WTC11 (cell line): ENCODE measurements at regions not wholly inside any gene's neighbourhood (a gene's known extent, or its start where the extent isn't known, plus 50 kb on each side); places are given as distances from the start of the nearest gene placed in this dataset.

Experiments used
- ATAC-seq: fragments of 200-7000 bp; cut with Tn5 transposase; 2 replicates; pipeline ENCODE4 v1.10.0; 2021; ENCODE audit warnings: mild to moderate bottlenecking, moderate library complexity
- CTCF ChIA-PET: fragments of 300-600 bp; sonication (Branson Sonifier 250); formaldehyde crosslinking; loops from one replicate; lab custom pipeline; 2021; ENCODE audit warnings: antibody characterized with exemption; lab: Charles Lee
- POLR2A ChIA-PET: fragments of 350-600 bp; sonication (Branson Sonifier 250); formaldehyde crosslinking; loops from one replicate; lab custom pipeline; 2021; ENCODE audit warnings: antibody characterized with exemption; lab: Charles Lee
- DNase-seq: peaks from one replicate; pipeline ENCODE4 v3.0.0; 2021; ENCODE audit warnings: low spot score
- H3K27ac Mint-ChIP-seq: 2 replicates; pipeline ENCODE4 v1.8.0; 2021; ENCODE audit warnings: mixed read lengths
- H3K27me3 Mint-ChIP-seq: 2 replicates; pipeline ENCODE4 v1.8.0; 2021; ENCODE audit warnings: low read depth, mild to moderate bottlenecking, moderate library complexity, mixed read lengths
- H3K36me3 Mint-ChIP-seq: 2 replicates; pipeline ENCODE4 v1.8.0; 2021; ENCODE audit warnings: mixed read lengths
- H3K4me1 Mint-ChIP-seq: 2 replicates; pipeline ENCODE4 v1.8.0; 2022; ENCODE audit warnings: mixed read lengths
- H3K4me3 Mint-ChIP-seq: 2 replicates; pipeline ENCODE4 v1.8.0; 2021; ENCODE audit warnings: mild to moderate bottlenecking, moderate library complexity, mixed read lengths
- H3K9me3 Mint-ChIP-seq: 2 replicates; pipeline ENCODE4 v1.8.0; 2021; ENCODE audit warnings: mixed read lengths
- ATF1 ChIP-seq: sonication (generic); formaldehyde crosslinking; IDR thresholded peaks from 2 replicates; pipeline ENCODE4 v1.8.1; 2023; ENCODE audit warnings: mild to moderate bottlenecking, moderate library complexity, missing genetic modification reagents
- CREM ChIP-seq: sonication (generic); formaldehyde crosslinking; IDR thresholded peaks from 2 replicates; pipeline ENCODE4 v1.8.1; 2022; ENCODE audit warnings: mild to moderate bottlenecking, missing genetic modification reagents, moderate library complexity
- EMX1 ChIP-seq: fragments of 250-450 bp; sonication (Bioruptor Pico); IDR thresholded peaks from 2 replicates; pipeline ENCODE4 v1.8.0; 2021; ENCODE audit warnings: mild to moderate bottlenecking
- HMGA2 ChIP-seq: fragments of 250-450 bp; sonication (Bioruptor Pico); IDR thresholded peaks from 2 replicates; pipeline ENCODE4 v1.4.0; 2021; ENCODE audit warnings: mild to moderate bottlenecking, moderate library complexity
- IRF2 ChIP-seq: sonication (generic); formaldehyde crosslinking; IDR thresholded peaks from 2 replicates; pipeline ENCODE4 v1.8.0; 2022; ENCODE audit warnings: low read depth, missing genetic modification reagents, borderline replicate concordance
- NR3C1 ChIP-seq: sonication (generic); formaldehyde crosslinking; conservative IDR thresholded peaks from 2 replicates; pipeline ENCODE4 v1.8.1; 2023; ENCODE audit warnings: low read depth, mild to moderate bottlenecking, missing genetic modification reagents
- PRRX2 ChIP-seq: fragments of 250-450 bp; sonication (Bioruptor Pico); IDR thresholded peaks from 2 replicates; pipeline ENCODE4 v1.8.0; 2021; ENCODE audit warnings: mild to moderate bottlenecking
- TCF7 ChIP-seq: sonication (generic); formaldehyde crosslinking; IDR thresholded peaks from 2 replicates; pipeline ENCODE4 v1.8.0; 2022; ENCODE audit warnings: mild to moderate bottlenecking, low read depth, missing genetic modification reagents, moderate library complexity
- TEAD1 ChIP-seq: sonication (generic); formaldehyde crosslinking; IDR thresholded peaks from 2 replicates; pipeline ENCODE4 v1.8.0; 2022; ENCODE audit warnings: mild to moderate bottlenecking, missing genetic modification reagents
- TP53 ChIP-seq: sonication (generic); formaldehyde crosslinking; IDR thresholded peaks from 2 replicates; pipeline ENCODE4 v1.8.1; 2023; ENCODE audit warnings: mild to moderate bottlenecking, missing genetic modification reagents
- ZNF232 ChIP-seq: sonication (generic); formaldehyde crosslinking; IDR thresholded peaks from 2 replicates; pipeline ENCODE4 v1.8.0; 2022; ENCODE audit warnings: mild to moderate bottlenecking, missing genetic modification reagents
- ZNF317 ChIP-seq: sonication (generic); formaldehyde crosslinking; IDR thresholded peaks from 2 replicates; pipeline ENCODE4 v1.8.1; 2023; ENCODE audit warnings: low read depth, mild to moderate bottlenecking, moderate library complexity, missing genetic modification reagents, borderline replicate concordance
- ZNF416 ChIP-seq: fragments of 250-450 bp; sonication (Bioruptor Pico); IDR thresholded peaks from 2 replicates; pipeline ENCODE4 v1.9.0; 2021; ENCODE audit warnings: mild to moderate bottlenecking, inconsistent platforms
- ZNF423 ChIP-seq: fragments of 250-450 bp; sonication (Bioruptor Pico); IDR thresholded peaks from 2 replicates; pipeline ENCODE4 v2.1.2; 2022; ENCODE audit warnings: mild to moderate bottlenecking, moderate library complexity
- TF ChIP-seq, protein P1 (sequence below): sonication (generic); formaldehyde crosslinking; conservative IDR thresholded peaks from 2 replicates; pipeline ENCODE4 v1.8.1; 2022; ENCODE audit warnings: mild to moderate bottlenecking, missing genetic modification reagents
- TF ChIP-seq, protein P2 (sequence below): sonication (generic); formaldehyde crosslinking; IDR thresholded peaks from 2 replicates; pipeline ENCODE4 v1.8.0; 2022; ENCODE audit warnings: mild to moderate bottlenecking, missing genetic modification reagents
- TF ChIP-seq, protein P3 (sequence below): sonication (generic); formaldehyde crosslinking; IDR thresholded peaks from 2 replicates; pipeline ENCODE4 v1.8.1; 2023; ENCODE audit warnings: mild to moderate bottlenecking, missing genetic modification reagents, moderate library complexity
- TF ChIP-seq, protein P4 (sequence below): sonication (generic); formaldehyde crosslinking; IDR thresholded peaks from 2 replicates; pipeline ENCODE4 v1.8.0; 2023; ENCODE audit warnings: mild to moderate bottlenecking, missing genetic modification reagents
- TF ChIP-seq, protein P5 (sequence below): fragments of 250-450 bp; sonication (Bioruptor Pico); conservative IDR thresholded peaks from 2 replicates; pipeline ENCODE4 v1.9.0; 2021; ENCODE audit warnings: mild to moderate bottlenecking
- TF ChIP-seq, protein P6 (sequence below): fragments of 250-450 bp; sonication (Bioruptor Pico); IDR thresholded peaks from 2 replicates; pipeline ENCODE4 v1.9.0; 2021; ENCODE audit warnings: mild to moderate bottlenecking

DNA sequence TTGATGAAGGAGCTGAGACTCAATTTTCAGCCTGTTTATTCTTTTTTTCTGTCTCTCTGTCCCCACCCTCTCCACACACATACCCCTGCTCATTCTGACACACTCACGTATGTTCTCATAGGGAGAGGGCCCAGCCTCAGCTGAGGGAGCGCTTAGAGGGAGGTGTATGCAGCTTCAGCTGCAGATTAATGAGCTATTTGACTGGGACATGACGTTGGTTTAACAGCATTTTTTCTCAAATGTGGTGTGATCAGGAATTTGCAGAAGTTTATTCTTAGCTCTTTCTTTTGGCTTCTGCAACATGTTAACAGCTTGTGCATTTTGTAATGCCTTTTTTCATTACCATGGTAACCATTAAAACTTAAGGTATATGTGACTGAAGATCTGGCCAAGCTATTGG is 1547.1 kb upstream of the PIK3C3 start:
- no peak overlapping the region for H3K27ac Mint-ChIP-seq
- H3K36me3 Mint-ChIP-seq = no peaks in the 10 kb centered on the region
- no peak overlapping the region for H3K4me3 Mint-ChIP-seq
- TF ChIP-seq ZNF232 = no peak
- no peak for TF ChIP-seq ATF1 (CRISPR knock-in tag)
- no peak for TF ChIP-seq TCF7 (CRISPR knock-in tag)
- TF ChIP-seq, protein P1, sequence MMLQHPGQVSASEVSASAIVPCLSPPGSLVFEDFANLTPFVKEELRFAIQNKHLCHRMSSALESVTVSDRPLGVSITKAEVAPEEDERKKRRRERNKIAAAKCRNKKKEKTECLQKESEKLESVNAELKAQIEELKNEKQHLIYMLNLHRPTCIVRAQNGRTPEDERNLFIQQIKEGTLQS (CRISPR knock-in tag) = no peak
- TF ChIP-seq, protein P2, sequence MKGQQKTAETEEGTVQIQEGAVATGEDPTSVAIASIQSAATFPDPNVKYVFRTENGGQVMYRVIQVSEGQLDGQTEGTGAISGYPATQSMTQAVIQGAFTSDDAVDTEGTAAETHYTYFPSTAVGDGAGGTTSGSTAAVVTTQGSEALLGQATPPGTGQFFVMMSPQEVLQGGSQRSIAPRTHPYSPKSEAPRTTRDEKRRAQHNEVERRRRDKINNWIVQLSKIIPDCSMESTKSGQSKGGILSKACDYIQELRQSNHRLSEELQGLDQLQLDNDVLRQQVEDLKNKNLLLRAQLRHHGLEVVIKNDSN (CRISPR knock-in tag) = no peak
- TF ChIP-seq, protein P3, sequence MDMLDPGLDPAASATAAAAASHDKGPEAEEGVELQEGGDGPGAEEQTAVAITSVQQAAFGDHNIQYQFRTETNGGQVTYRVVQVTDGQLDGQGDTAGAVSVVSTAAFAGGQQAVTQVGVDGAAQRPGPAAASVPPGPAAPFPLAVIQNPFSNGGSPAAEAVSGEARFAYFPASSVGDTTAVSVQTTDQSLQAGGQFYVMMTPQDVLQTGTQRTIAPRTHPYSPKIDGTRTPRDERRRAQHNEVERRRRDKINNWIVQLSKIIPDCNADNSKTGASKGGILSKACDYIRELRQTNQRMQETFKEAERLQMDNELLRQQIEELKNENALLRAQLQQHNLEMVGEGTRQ (CRISPR knock-in tag) = no peak
- TF ChIP-seq TEAD1 (CRISPR knock-in tag) = no peak
- TF ChIP-seq, protein P4, sequence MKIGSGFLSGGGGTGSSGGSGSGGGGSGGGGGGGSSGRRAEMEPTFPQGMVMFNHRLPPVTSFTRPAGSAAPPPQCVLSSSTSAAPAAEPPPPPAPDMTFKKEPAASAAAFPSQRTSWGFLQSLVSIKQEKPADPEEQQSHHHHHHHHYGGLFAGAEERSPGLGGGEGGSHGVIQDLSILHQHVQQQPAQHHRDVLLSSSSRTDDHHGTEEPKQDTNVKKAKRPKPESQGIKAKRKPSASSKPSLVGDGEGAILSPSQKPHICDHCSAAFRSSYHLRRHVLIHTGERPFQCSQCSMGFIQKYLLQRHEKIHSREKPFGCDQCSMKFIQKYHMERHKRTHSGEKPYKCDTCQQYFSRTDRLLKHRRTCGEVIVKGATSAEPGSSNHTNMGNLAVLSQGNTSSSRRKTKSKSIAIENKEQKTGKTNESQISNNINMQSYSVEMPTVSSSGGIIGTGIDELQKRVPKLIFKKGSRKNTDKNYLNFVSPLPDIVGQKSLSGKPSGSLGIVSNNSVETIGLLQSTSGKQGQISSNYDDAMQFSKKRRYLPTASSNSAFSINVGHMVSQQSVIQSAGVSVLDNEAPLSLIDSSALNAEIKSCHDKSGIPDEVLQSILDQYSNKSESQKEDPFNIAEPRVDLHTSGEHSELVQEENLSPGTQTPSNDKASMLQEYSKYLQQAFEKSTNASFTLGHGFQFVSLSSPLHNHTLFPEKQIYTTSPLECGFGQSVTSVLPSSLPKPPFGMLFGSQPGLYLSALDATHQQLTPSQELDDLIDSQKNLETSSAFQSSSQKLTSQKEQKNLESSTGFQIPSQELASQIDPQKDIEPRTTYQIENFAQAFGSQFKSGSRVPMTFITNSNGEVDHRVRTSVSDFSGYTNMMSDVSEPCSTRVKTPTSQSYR = no peak
- peaks cover 5% of the 10 kb centered on the region for H3K4me1 Mint-ChIP-seq
- H3K27me3 Mint-ChIP-seq = no peaks in the 10 kb centered on the region; the same call in 1 of the 2 replicates
- POLR2A ChIA-PET = no interaction called here
- CTCF ChIA-PET = interaction anchor here (1.2 kb wide), 1 partner anchor 984 kb away, joined by 3 read pairs; no protein-coding TSS in a partner anchor
- DNase-seq = no peak
- H3K9me3 Mint-ChIP-seq = no peaks in the 10 kb centered on the region
- no peak for ATAC-seq

DNA sequence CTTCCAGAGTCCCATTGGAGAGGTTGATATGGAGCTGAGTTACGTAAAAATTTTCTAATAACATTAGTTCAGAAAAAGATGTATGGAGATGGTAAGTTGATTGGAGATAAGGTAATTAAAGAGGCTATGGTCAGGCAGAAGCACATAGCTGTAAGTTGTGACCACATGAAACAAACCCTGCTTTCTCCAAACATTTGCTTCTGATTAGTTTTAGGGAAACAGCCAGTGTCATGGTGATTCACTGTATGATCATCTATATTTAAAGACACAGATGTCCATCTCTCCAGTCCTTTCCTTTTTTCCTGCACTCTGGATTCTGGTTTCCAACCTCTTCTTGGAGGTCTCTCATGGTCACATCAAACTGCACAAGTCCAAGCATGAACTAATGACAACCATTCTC is 1550.8 kb upstream of the PIK3C3 start:
- TF ChIP-seq, protein P1 (CRISPR knock-in tag) = no peak
- TF ChIP-seq ZNF423 = no peak
- TF ChIP-seq, protein P4 = no peak
- no peak for TF ChIP-seq IRF2
- TF ChIP-seq NR3C1 (CRISPR knock-in tag) = no peak
- TF ChIP-seq, all 79 proteins: peak for 0
- DNase-seq = no peak
- Mint-ChIP-seq H3K27ac (no peak overlapping the region), H3K4me1 (peaks cover 5% of the 10 kb centered on the region), H3K4me3 (no peak overlapping the region), H3K9me3 (no peaks in the 10 kb centered on the region), H3K36me3 (no peaks in the 10 kb centered on the region), H3K27me3 (no peaks in the 10 kb centered on the region; the same call in 1 of the 2 replicates)
- CTCF ChIA-PET = no interaction called here
- ATAC-seq = no peak
- POLR2A ChIA-PET = no interaction called here

DNA sequence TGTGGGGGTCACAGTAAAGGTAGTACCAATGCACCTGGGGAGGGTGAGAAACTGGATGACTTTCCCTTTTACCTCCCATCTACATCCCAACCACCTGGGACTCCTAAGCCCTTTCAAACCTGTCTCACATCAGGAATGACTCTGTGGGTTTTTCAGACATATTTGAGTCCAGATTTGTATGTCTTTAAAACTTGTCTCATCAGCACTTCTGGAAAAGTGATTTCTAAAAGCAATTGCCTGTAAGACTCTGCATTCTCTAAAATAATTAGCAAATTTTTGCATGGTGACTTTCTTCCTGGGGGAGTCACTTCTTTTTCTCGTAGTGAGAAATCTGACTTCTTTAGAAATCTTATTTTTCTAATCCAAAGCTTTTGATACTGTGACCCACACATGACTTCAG is 1553.0 kb upstream of the PIK3C3 start:
- DNase-seq (no peak), ATAC-seq (no peak)
- CTCF ChIA-PET = no interaction called here
- no peaks in the 10 kb centered on the region for H3K9me3 Mint-ChIP-seq
- H3K27ac Mint-ChIP-seq = no peak overlapping the region
- H3K4me1 Mint-ChIP-seq = no peaks in the 10 kb centered on the region
- POLR2A ChIA-PET = no interaction called here
- H3K27me3 Mint-ChIP-seq = no peaks in the 10 kb centered on the region; the same call in 1 of the 2 replicates
- no peak overlapping the region for H3K4me3 Mint-ChIP-seq
- no peaks in the 10 kb centered on the region for H3K36me3 Mint-ChIP-seq
- TF ChIP-seq HMGA2 (CRISPR knock-in tag) = no peak
- TF ChIP-seq ZNF416 (CRISPR knock-in tag) = no peak
- no peak for TF ChIP-seq PRRX2 (CRISPR knock-in tag)
- no peak for TF ChIP-seq CREM (CRISPR knock-in tag)
- no peak for TF ChIP-seq ZNF317 (CRISPR knock-in tag)
- TF ChIP-seq, protein P5, sequence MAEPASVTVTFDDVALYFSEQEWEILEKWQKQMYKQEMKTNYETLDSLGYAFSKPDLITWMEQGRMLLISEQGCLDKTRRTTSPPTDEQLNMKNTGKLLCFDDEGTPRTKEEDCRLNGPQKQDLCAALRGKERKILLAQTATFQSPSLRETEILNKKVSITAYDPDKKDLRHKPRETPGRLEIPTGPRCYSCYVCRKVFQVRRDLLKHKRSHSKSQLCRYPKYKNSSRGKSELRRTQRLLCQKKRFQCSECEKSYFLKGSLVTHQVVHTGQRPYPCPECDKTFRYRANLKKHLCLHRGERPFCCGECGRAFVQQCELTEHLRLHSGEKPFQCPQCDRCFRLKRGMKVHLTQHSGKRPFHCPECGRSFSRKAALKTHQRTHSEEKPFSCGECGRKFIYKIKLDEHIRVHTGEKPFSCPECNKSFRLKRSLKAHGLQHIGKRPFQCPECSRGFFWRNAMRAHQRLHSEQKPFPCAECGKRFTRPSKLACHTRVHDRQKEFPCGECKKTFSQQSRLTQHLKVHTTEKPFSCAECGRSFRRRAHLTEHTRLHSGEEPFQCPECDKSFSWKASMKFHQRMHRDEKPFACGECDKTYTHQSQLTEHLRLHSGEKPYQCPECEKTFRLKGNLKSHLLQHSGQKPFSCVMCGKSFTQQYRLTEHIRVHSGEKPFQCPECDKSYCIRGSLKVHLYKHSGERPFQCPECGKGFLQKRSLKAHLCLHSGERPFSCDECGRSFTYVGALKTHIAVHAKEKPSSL (CRISPR knock-in tag) = no peak
- TF ChIP-seq, protein P6, sequence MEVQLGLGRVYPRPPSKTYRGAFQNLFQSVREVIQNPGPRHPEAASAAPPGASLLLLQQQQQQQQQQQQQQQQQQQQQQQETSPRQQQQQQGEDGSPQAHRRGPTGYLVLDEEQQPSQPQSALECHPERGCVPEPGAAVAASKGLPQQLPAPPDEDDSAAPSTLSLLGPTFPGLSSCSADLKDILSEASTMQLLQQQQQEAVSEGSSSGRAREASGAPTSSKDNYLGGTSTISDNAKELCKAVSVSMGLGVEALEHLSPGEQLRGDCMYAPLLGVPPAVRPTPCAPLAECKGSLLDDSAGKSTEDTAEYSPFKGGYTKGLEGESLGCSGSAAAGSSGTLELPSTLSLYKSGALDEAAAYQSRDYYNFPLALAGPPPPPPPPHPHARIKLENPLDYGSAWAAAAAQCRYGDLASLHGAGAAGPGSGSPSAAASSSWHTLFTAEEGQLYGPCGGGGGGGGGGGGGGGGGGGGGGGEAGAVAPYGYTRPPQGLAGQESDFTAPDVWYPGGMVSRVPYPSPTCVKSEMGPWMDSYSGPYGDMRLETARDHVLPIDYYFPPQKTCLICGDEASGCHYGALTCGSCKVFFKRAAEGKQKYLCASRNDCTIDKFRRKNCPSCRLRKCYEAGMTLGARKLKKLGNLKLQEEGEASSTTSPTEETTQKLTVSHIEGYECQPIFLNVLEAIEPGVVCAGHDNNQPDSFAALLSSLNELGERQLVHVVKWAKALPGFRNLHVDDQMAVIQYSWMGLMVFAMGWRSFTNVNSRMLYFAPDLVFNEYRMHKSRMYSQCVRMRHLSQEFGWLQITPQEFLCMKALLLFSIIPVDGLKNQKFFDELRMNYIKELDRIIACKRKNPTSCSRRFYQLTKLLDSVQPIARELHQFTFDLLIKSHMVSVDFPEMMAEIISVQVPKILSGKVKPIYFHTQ (CRISPR knock-in tag) = no peak
- no peak for TF ChIP-seq TP53 (CRISPR knock-in tag)
- TF ChIP-seq EMX1 (CRISPR knock-in tag) = no peak
